GM13976 (cell line): ENCODE measurements at regions not wholly inside any gene's neighbourhood (a gene's known extent, or its start where the extent isn't known, plus 50 kb on each side); places are given as distances from the start of the nearest gene placed in this dataset.

ENCODE experiments used
- DNase-seq: peaks from one replicate; pipeline ENCODE4 v3.0.0; 2012; ENCODE audit warnings: low spot score
- in situ Hi-C: fragments of 300-500 bp; cut with MboI; formaldehyde crosslinking; loops from one replicate; pipeline ENCODE4 v1.12.0; 2022; ENCODE audit warnings: low sequenced_read_pairs, mixed read lengths, inconsistent platforms; ENCODE audit not compliant: unreplicated experiment
- TF ChIP-seq, protein P1 (sequence below): IDR thresholded peaks from 2 replicates; pipeline ENCODE4 v1.5.1; 2012; ENCODE audit warnings: borderline replicate concordance, mild to moderate bottlenecking; ENCODE audit not compliant: insufficient read depth; ENCODE audit errors: extremely low read depth, missing control alignments, control extremely low read depth

DNA sequence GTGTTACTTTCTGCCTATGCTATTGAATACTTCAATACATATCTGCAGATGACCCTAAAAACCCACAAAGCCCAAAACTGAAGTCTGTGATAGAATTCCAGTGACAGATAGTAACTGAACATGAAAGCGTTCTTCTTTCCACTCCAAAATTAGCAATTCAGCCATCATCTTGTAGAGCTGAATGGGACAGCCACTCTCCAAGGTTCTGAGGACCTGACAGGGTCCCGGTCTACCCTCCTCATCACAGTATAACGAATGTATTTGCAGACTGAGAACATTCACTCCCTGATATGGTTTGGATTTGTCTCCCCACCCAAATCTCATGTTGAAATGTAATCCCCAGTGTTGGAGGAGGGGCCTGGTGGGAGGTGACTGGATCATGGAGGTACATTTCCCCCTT is 189.5 kb downstream of the MTCL1 start:
- no peak for DNase-seq
- in situ Hi-C loops, result no loop called here
- TF ChIP-seq, protein P1, sequence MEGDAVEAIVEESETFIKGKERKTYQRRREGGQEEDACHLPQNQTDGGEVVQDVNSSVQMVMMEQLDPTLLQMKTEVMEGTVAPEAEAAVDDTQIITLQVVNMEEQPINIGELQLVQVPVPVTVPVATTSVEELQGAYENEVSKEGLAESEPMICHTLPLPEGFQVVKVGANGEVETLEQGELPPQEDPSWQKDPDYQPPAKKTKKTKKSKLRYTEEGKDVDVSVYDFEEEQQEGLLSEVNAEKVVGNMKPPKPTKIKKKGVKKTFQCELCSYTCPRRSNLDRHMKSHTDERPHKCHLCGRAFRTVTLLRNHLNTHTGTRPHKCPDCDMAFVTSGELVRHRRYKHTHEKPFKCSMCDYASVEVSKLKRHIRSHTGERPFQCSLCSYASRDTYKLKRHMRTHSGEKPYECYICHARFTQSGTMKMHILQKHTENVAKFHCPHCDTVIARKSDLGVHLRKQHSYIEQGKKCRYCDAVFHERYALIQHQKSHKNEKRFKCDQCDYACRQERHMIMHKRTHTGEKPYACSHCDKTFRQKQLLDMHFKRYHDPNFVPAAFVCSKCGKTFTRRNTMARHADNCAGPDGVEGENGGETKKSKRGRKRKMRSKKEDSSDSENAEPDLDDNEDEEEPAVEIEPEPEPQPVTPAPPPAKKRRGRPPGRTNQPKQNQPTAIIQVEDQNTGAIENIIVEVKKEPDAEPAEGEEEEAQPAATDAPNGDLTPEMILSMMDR, result no peak

DNA sequence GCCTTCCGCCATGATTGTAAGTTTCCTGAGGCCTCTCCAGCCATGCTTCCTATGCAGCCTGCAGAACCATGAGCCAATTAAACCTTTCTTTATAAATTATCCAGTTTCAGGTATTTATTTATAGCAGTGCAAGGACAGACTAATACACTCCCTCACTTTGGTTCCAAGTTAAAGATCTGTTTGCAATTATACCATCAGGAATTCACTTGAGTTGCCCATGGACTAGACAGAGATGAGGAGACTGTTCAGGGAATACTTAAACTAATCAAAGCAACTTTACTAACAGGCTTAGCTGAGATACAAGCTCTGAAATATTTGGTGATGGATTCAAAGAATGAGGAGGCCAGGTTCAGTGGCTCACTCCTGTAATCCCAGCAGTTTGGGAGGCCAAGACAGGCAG is 190.0 kb downstream of the MTCL1 start:
- no peak for DNase-seq
- TF ChIP-seq, protein P1, result no peak
- in situ Hi-C loops, result no loop called here

DNA sequence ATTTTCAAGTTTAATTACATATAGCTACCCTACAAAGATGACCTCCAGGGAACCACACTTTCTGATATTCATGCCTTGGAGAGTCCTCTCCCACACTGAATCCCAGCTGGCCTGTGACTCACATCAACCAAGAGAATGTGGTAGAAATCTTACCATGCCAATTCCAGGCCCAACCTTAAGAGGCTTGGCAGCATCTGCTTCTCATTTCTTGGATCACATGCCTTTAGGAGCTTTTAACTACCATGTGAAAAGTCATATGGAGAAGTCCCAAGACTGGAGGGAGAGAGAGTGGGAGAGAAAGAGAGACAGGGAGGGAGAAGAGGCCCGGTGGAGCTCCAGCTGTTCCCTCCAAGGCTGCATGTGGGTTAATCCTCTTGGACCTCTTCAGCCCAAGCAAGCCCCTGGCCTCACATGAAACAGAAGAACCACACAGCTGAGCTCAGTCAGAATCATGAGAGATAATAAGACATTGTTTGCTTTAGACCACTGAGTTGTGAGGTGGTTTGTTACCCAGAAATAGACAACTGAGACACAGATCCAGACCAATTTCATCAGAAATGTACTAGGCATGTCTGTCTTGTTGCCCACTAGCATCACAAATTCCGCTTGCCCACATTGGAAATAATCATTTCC is 190.7 kb downstream of the MTCL1 start:
- TF ChIP-seq, protein P1, result no peak
- DNase-seq, result no peak
- in situ Hi-C loops, result no loop called here

DNA sequence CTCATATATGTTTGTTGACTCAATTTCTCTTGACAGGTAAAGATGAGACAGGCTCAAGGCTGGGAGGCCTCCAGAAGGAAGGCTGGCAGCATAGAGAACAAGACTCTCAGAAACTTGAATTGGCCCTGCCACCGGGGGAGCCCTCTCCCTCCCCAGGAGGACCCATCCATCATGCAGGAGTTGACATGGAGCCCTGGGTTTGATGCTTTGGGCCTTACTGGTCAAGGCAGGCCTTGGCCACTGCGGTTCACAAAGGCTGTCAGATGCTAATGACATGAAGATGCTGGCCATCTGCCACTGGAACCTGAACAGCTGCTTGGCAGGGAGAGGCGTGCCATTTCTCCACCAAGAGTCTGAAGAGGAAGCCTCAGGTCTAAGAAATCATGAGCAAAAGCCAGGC is 193.6 kb downstream of the MTCL1 start:
- in situ Hi-C loops, result no loop called here
- TF ChIP-seq, protein P1, result no peak
- DNase-seq, result no peak

DNA sequence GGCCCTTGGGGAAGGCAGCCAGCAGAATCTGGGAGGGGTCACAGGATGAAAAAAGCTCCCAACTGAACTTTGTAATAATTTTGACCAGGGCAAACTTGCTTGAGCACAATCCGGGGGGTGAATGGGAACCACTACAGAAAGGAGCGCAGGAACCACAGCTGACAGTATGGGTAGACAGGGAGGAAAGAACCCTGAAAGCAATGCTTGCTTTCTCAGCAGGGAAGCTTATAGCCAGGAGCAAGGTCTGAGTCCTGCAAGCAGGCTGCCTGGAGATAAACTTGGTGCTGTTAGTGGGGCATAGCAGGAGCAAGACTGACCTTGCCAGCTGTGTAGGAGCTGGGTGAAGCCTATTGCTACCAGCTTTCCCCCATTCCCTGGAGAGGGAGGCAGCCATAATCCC is 195.2 kb downstream of the MTCL1 start:
- DNase-seq, result no peak
- TF ChIP-seq, protein P1, result no peak
- in situ Hi-C loops, result no loop called here

DNA sequence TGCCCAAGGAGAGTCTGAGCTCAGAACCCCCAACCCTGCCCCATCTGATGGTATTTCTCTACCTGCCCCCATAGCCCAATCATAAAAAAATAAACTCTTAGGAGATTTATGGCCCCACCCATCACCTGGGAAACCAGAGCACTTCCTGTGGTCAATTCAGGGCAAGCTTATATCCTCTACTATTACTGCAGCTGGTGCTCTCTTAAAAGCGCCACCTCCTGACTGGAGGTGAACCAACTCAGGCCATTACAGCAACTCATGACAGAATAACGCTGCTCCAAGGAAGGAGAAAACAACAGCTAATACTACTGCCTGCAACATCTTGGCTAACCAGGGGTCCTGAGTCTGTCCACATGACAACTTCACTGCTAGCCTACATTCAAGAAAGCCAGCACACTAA is 195.7 kb downstream of the MTCL1 start:
- DNase-seq, result no peak
- in situ Hi-C loops, result no loop called here
- TF ChIP-seq, protein P1, result no peak
